Endothelial cell of umbilical vein (primary cell): ENCODE measurements at regions not wholly inside any gene's neighbourhood (a gene's known extent, or its start where the extent isn't known, plus 50 kb on each side); places are given as distances from the start of the nearest gene placed in this dataset.
A peak's percentile ranks its signal among the peaks of the same experiment; 100 is the strongest.

Experiments
- BruUV-seq: library from RNA; stranded (reverse); fragments of 400-500 nt; replicated peaks from 2 replicates; lab custom pipeline; 2021; lab: Mats Ljungman, UMichigan
- CTCF ChIA-PET: fragments of 300-600, 350-600 bp; sonication (Branson Sonifier 250); formaldehyde crosslinking; loops from one replicate; lab custom pipeline; 2021; ENCODE audit warnings: antibody characterized with exemption, inconsistent platforms; lab: Charles Lee
- POLR2A ChIA-PET: fragments of 300-600, 350-600 bp; sonication (Branson Sonifier 250); formaldehyde crosslinking; loops from one replicate; lab custom pipeline; 2021; ENCODE audit warnings: antibody characterized with exemption, inconsistent platforms; lab: Charles Lee
- DNase-seq: peaks from one replicate; pipeline ENCODE4 v3.0.0-alpha.2; 2011; ENCODE audit warnings: low read depth, low spot score
- FAIRE-seq: peaks from 2 replicates; lab custom pipeline; 2011; peaks lifted over from hg19 to GRCh38; lab: Jason Lieb, UNC
- H2AFZ ChIP-seq: 2 replicates; pipeline ENCODE4 v1.6.0; 2012; ENCODE audit warnings: low read depth, low read length, control low read depth, inconsistent platforms
- H3K27ac ChIP-seq: 2 replicates; pipeline ENCODE4 v1.5.1; 2011; ENCODE audit warnings: low read depth, mild to moderate bottlenecking, control low read depth, low read length, moderate library complexity; ENCODE audit not compliant: insufficient read depth
- H3K27me3 ChIP-seq, 2 experiments: 2 replicates each; pipeline versions ENCODE4 v1.6.0 to v1.6.1; 2011; ENCODE audit warnings: low read length in 2 of 2, mixed read lengths in 1 of 2; ENCODE audit not compliant: control insufficient read depth in 2 of 2, insufficient read depth in 2 of 2
- H3K36me3 ChIP-seq, 2 experiments: 2 replicates in 1 of 2; 3 replicates in 1 of 2; pipeline ENCODE4 v1.5.1; 2011; ENCODE audit warnings: low read length in 2 of 2, mild to moderate bottlenecking in 1 of 2, moderate library complexity in 1 of 2; ENCODE audit not compliant: control insufficient read depth in 2 of 2, insufficient read depth in 2 of 2; ENCODE audit errors: extremely low read depth in 1 of 2
- H3K4me1 ChIP-seq: 3 replicates; pipeline ENCODE4 v1.5.1; 2011; ENCODE audit warnings: mild to moderate bottlenecking, low read length; ENCODE audit not compliant: control insufficient read depth, insufficient read depth; ENCODE audit errors: extremely low read depth
- H3K4me2 ChIP-seq: 2 replicates; pipeline ENCODE4 v1.6.1; 2011; ENCODE audit warnings: low read length, control low read depth, mixed read lengths; ENCODE audit not compliant: insufficient read depth
- H3K4me3 ChIP-seq, 3 experiments: fragments of 200-600 bp in 1 of 3; sonication (generic), shearing (Covaris generic) in 1 of 3; replicated peaks in 1 of 3; 2 replicates each; pipeline ENCODE4 v1.5.1; 2011 to 2016; ENCODE audit warnings: control low read depth in 3 of 3, low read length in 3 of 3, mild to moderate bottlenecking in 2 of 3, inconsistent platforms in 1 of 3, low read depth in 1 of 3, moderate library complexity in 1 of 3; ENCODE audit not compliant: insufficient read depth in 1 of 3
- H3K79me2 ChIP-seq: 2 replicates; pipeline ENCODE4 v1.6.0; 2012; ENCODE audit warnings: low read length, inconsistent platforms; ENCODE audit not compliant: control insufficient read depth, insufficient read depth
- H3K9ac ChIP-seq: replicated peaks from 2 replicates; pipeline ENCODE3; 2011; ENCODE audit warnings: low read length, control low read depth; ENCODE audit not compliant: insufficient read depth; ENCODE audit errors: extremely low read depth
- H3K9me1 ChIP-seq: replicated peaks from 3 replicates; pipeline ENCODE4 v1.6.0; 2011; ENCODE audit warnings: mild to moderate bottlenecking, low read length; ENCODE audit not compliant: control insufficient read depth, insufficient read depth; ENCODE audit errors: extremely low read depth
- H3K9me3 ChIP-seq: replicated peaks from 2 replicates; pipeline ENCODE4 v1.5.1; 2012; ENCODE audit warnings: low read length, inconsistent platforms; ENCODE audit not compliant: control insufficient read depth, insufficient read depth
- H4K20me1 ChIP-seq: replicated peaks from 2 replicates; pipeline ENCODE3; 2011; ENCODE audit warnings: mild to moderate bottlenecking, low read length; ENCODE audit not compliant: control insufficient read depth, insufficient read depth; ENCODE audit errors: extremely low read depth
- EZH2 ChIP-seq: IDR thresholded peaks from 2 replicates; pipeline ENCODE4 v1.6.1; 2012; ENCODE audit warnings: borderline replicate concordance, low read depth, mild to moderate bottlenecking, moderate library complexity, low read length, inconsistent platforms; ENCODE audit not compliant: severe bottlenecking
- FOS ChIP-seq: IDR thresholded peaks from 2 replicates; pipeline ENCODE4 v1.6.1; 2011; ENCODE audit warnings: mild to moderate bottlenecking, low read length, moderate library complexity, borderline replicate concordance; ENCODE audit not compliant: insufficient read depth
- GATA2 ChIP-seq: IDR thresholded peaks from 2 replicates; pipeline ENCODE4 v1.7.0; 2011; ENCODE audit warnings: low read depth, mild to moderate bottlenecking, moderate library complexity, mixed read lengths, low read length; ENCODE audit not compliant: insufficient read length, insufficient read depth
- JUN ChIP-seq: IDR thresholded peaks from 2 replicates; pipeline ENCODE4 v1.6.1; 2011; ENCODE audit warnings: borderline replicate concordance, low read depth; ENCODE audit not compliant: insufficient read length, insufficient read depth
- MYC ChIP-seq: IDR thresholded peaks from one replicate; pipeline ENCODE4 v1.6.1; 2011; ENCODE audit warnings: mild to moderate bottlenecking, low read depth, low read length
- POLR2A ChIP-seq: IDR thresholded peaks from 2 replicates; pipeline ENCODE4 v1.6.1; 2012; ENCODE audit warnings: low read depth, mild to moderate bottlenecking, control low read depth, low read length
- POLR2AphosphoS5 ChIP-seq: IDR thresholded peaks from 2 replicates; pipeline ENCODE4 v1.6.1; 2012; ENCODE audit warnings: low read depth, mild to moderate bottlenecking, control low read depth, low read length, moderate library complexity; ENCODE audit not compliant: insufficient read depth
- dilution Hi-C: fragments of 300-500 bp; cut with MboI; formaldehyde crosslinking; loops from one replicate; pipeline ENCODE4 v1.15.0; 2019; ENCODE audit warnings: low sequenced_read_pairs; ENCODE audit not compliant: extremely low pct_ligation_motif_present
- intact Hi-C: fragments of 100-400 bp; cut with micrococcal nuclease; formaldehyde crosslinking; loops from one replicate; pipeline ENCODE4 v1.10.0; 2022
- TF ChIP-seq, protein P1 (sequence below): IDR thresholded peaks from 2 replicates; pipeline ENCODE4 v1.6.1; 2011; ENCODE audit not compliant: insufficient read depth, insufficient read length
- TF ChIP-seq, protein P2 (sequence below), 2 donors: IDR thresholded peaks; 1 replicate in 1 of 2; 2 replicates in 1 of 2; pipeline ENCODE4 v1.5.1; 2011; ENCODE audit warnings: low read length in 2 of 2, mild to moderate bottlenecking in 2 of 2, moderate library complexity in 2 of 2, control low read depth in 1 of 2, inconsistent platforms in 1 of 2, low read depth in 1 of 2; ENCODE audit not compliant: insufficient read depth in 1 of 2; ENCODE audit errors: extremely low read depth in 1 of 2

DNA sequence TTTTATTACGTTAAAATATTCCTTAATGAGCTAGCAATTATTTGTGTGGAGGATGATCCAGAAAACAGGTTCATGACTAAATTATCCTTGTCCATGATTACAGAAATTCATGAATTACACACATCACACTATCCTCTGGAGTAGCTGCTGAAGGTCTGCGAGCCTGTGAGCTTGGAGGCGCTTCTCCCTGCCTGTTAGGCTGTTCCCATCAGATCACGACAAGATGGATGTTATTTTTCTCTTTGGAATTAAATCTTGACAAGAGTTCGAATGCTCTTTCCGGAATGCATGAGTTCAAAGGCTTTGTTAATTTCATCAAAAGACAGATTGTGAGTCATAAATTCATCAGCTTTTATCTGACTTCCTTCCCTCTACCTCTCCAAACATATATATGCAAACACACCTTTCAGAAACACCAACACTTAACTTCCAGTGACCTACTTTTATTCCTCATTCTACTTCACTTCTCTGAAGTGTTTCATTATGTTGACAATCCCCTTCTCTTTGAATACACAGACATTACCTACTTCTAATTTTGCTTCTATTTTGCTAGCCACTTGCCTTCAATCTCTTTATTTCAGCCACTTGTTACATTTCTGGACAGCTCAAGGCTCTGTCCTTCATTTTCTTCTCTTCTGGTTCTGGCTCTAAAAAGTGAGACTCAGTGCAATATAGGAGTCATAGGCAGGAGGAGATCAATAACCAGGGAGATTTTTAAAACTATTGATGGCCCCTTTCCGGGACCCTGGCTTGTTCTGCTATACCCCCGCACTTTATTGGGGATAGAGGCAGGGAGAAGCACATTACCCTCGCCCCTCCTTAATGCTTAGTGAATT is 274.6 kb downstream of the BTG1 start:
- no peaks in the 10 kb centered on the region for H3K36me3 ChIP-seq
- DNase-seq (no peak), FAIRE-seq (peak; percentile 12)
- TF ChIP-seq JUN, result no peak
- TF ChIP-seq GATA2, result no peak
- TF ChIP-seq, protein P1, sequence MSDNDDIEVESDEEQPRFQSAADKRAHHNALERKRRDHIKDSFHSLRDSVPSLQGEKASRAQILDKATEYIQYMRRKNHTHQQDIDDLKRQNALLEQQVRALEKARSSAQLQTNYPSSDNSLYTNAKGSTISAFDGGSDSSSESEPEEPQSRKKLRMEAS, result no peak
- TF ChIP-seq, protein P2, sequence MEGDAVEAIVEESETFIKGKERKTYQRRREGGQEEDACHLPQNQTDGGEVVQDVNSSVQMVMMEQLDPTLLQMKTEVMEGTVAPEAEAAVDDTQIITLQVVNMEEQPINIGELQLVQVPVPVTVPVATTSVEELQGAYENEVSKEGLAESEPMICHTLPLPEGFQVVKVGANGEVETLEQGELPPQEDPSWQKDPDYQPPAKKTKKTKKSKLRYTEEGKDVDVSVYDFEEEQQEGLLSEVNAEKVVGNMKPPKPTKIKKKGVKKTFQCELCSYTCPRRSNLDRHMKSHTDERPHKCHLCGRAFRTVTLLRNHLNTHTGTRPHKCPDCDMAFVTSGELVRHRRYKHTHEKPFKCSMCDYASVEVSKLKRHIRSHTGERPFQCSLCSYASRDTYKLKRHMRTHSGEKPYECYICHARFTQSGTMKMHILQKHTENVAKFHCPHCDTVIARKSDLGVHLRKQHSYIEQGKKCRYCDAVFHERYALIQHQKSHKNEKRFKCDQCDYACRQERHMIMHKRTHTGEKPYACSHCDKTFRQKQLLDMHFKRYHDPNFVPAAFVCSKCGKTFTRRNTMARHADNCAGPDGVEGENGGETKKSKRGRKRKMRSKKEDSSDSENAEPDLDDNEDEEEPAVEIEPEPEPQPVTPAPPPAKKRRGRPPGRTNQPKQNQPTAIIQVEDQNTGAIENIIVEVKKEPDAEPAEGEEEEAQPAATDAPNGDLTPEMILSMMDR (IDR thresholded peaks at IDR 0.05; ENCODE audit: extremely low read depth in 1 of 2, insufficient read depth in 1 of 2, low read depth in 1 of 2, low read length in 2 of 2), result no peak
- TF ChIP-seq MYC, result no peak
- TF ChIP-seq EZH2, result no peak
- no peak for TF ChIP-seq POLR2A
- TF ChIP-seq POLR2AphosphoS5, result no peak
- TF ChIP-seq FOS, result no peak
- H3K4me3 ChIP-seq, result no peak overlapping the region
- no peaks in the 10 kb centered on the region for H4K20me1 ChIP-seq
- ChIA-PET POLR2A (no interaction called here), CTCF (no interaction called here)
- no peak overlapping the region for H3K4me2 ChIP-seq
- dilution Hi-C loops (no loop called here), intact Hi-C loops (no loop called here)
- H3K27ac ChIP-seq, result no peak overlapping the region
- no peaks in the 10 kb centered on the region for H3K4me1 ChIP-seq
- H3K27me3 ChIP-seq, result no peaks in the 10 kb centered on the region
- H2AFZ ChIP-seq, result no peak overlapping the region
- H3K9me1 ChIP-seq, result no peaks in the 10 kb centered on the region
- no TSS peak for BruUV-seq
- no peaks in the 10 kb centered on the region for H3K9me3 ChIP-seq
- no peaks in the 10 kb centered on the region for H3K79me2 ChIP-seq
- H3K9ac ChIP-seq, result no peak overlapping the region
